ENCODE measurements at regions not wholly inside any gene's neighbourhood (a gene's known extent, or its start where the extent isn't known, plus 50 kb on each side); places are given as distances from the start of the nearest gene placed in this dataset.

GRCh38 chr13:29952245-29952644 lies 101.8 kb upstream of the UBL3 start:
- no peak for DNase-seq (ENCODE audit: insufficient read length, low spot score)
- no peak for FAIRE-seq
- no peak for TF ChIP-seq CTCF (IDR thresholded peaks at IDR 0.05; ENCODE audit: insufficient read depth, missing control alignments)

- DNase-seq (ENCODE audit: insufficient read length, low spot score) (no peak), FAIRE-seq (no peak)
- no peak for TF ChIP-seq CTCF (IDR thresholded peaks at IDR 0.05; ENCODE audit: insufficient read depth, missing control alignments)
Measured at GRCh38 chr13:29948791-29949190, 98.4 kb upstream of the UBL3 start.

- no peak for TF ChIP-seq CTCF (IDR thresholded peaks at IDR 0.05; ENCODE audit: insufficient read depth, missing control alignments)
- DNase-seq (ENCODE audit: insufficient read length, low spot score): peak; percentile 40
Measured at GRCh38 chr13:29948244-29948643, 97.8 kb upstream of the UBL3 start.

GRCh38 chr13:29947839-29948238 lies 97.4 kb upstream of the UBL3 start:
- FAIRE-seq (no peak), DNase-seq (ENCODE audit: insufficient read length, low spot score) (no peak)
- no peak for TF ChIP-seq CTCF (IDR thresholded peaks at IDR 0.05; ENCODE audit: insufficient read depth, missing control alignments)

More at GRCh38 chr13:29948244-29948643, 97.8 kb upstream of the UBL3 start:
- FAIRE-seq: no peak

GRCh38 chr13:29946093-29946492 lies 95.7 kb upstream of the UBL3 start:
- TF ChIP-seq CTCF (IDR thresholded peaks at IDR 0.05; ENCODE audit: insufficient read depth, missing control alignments): no peak
- DNase-seq (ENCODE audit: insufficient read length, low spot score): no peak
- FAIRE-seq: no peak

GRCh38 chr13:29943686-29944085 lies 93.3 kb upstream of the UBL3 start:
- DNase-seq (ENCODE audit: insufficient read length, low spot score) (no peak), FAIRE-seq (no peak)
- no peak for TF ChIP-seq CTCF (IDR thresholded peaks at IDR 0.05; ENCODE audit: insufficient read depth, missing control alignments)

- TF ChIP-seq CTCF (IDR thresholded peaks at IDR 0.05; ENCODE audit: insufficient read depth, missing control alignments): no peak
- FAIRE-seq (no peak), DNase-seq (ENCODE audit: insufficient read length, low spot score) (no peak)
Measured at GRCh38 chr13:29943273-29943672, 92.9 kb upstream of the UBL3 start.

All from D721Med (cell line).